Tibial nerve (tissue), 3 donors: ENCODE measurements at regions not wholly inside any gene's neighbourhood (a gene's known extent, or its start where the extent isn't known, plus 50 kb on each side); places are given as distances from the start of the nearest gene placed in this dataset.

Source experiments
- POLR2A ChIP-seq, 2 donors: fragments of 450-650 bp; IDR thresholded peaks; one replicate each; pipeline ENCODE4 v1.6.1; 2017; ENCODE audit warnings: antibody characterized with exemption in 2 of 2, mild to moderate bottlenecking in 2 of 2, moderate library complexity in 2 of 2
- TF ChIP-seq, protein P1 (sequence below), 5 experiments: fragments of 200-600 bp in 3 of 5; fragments of 450-650 bp in 2 of 5; sonication (generic) in 3 of 5; IDR thresholded peaks; one replicate each; pipeline ENCODE4 v1.5.1; 2016 to 2019; ENCODE audit warnings: antibody characterized with exemption in 5 of 5, mild to moderate bottlenecking in 3 of 5, moderate library complexity in 2 of 5

DNA sequence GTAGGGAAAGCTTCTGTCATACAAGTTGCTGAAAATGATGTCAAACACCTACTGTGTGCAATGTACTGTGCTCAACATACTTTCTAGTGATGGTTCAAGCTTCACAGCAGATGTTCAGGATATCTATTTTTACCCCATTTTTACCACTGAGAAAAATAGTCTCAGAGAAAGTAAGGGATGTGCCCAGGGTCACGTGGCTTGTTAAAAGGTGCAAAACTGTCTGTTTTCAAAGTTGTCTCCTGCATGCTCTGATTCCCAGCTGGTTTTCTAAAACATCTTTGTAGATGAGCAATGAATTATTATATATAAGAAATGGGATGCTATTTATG, 145.5 kb upstream of the LHCGR start:
- TF ChIP-seq, protein P1, sequence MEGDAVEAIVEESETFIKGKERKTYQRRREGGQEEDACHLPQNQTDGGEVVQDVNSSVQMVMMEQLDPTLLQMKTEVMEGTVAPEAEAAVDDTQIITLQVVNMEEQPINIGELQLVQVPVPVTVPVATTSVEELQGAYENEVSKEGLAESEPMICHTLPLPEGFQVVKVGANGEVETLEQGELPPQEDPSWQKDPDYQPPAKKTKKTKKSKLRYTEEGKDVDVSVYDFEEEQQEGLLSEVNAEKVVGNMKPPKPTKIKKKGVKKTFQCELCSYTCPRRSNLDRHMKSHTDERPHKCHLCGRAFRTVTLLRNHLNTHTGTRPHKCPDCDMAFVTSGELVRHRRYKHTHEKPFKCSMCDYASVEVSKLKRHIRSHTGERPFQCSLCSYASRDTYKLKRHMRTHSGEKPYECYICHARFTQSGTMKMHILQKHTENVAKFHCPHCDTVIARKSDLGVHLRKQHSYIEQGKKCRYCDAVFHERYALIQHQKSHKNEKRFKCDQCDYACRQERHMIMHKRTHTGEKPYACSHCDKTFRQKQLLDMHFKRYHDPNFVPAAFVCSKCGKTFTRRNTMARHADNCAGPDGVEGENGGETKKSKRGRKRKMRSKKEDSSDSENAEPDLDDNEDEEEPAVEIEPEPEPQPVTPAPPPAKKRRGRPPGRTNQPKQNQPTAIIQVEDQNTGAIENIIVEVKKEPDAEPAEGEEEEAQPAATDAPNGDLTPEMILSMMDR (IDR thresholded peaks at IDR 0.05): no peak
- TF ChIP-seq POLR2A (IDR thresholded peaks at IDR 0.05): no peak
